ENCODE measurements at regions not wholly inside any gene's neighbourhood (a gene's known extent, or its start where the extent isn't known, plus 50 kb on each side); places are given as distances from the start of the nearest gene placed in this dataset.

GRCh38 chr5:15206133-15206532 lies 293.8 kb upstream of the FBXL7 start:
- ATAC-seq, result no peak
- Mint-ChIP-seq H3K9me3 (peaks cover 13 to 72% (median 32%) of the 10 kb centered on the region in 9 donors), H3K4me1 (no peaks in the 10 kb centered on the region), H3K36me3 (peaks cover 0 to 42% (median 0%) of the 10 kb centered on the region in 3 donors), H3K27me3 (no peaks in the 10 kb centered on the region), H3K27ac (no peak overlapping the region), H3K4me3 (no peak overlapping the region)
- POLR2A ChIA-PET, result no interaction called here
- no peak for DNase-seq

GRCh38 chr5:15203376-15203775 lies 296.6 kb upstream of the FBXL7 start:
- DNase-seq (no peak), ATAC-seq (no peak)
- no peak overlapping the region for H3K27ac Mint-ChIP-seq
- no peaks in the 10 kb centered on the region for H3K4me1 Mint-ChIP-seq
- peaks cover 11 to 71% (median 31%) of the 10 kb centered on the region in 9 donors for H3K9me3 Mint-ChIP-seq
- POLR2A ChIA-PET, result no interaction called here
- no peak overlapping the region for H3K4me3 Mint-ChIP-seq
- H3K36me3 Mint-ChIP-seq, result peaks cover 0 to 40% (median 0%) of the 10 kb centered on the region in 3 donors
- H3K27me3 Mint-ChIP-seq, result no peaks in the 10 kb centered on the region

GRCh38 chr5:15191012-15191411 lies 309.0 kb upstream of the FBXL7 start:
- Mint-ChIP-seq H3K36me3 (peaks cover 0 to 39% (median 0%) of the 10 kb centered on the region in 3 donors), H3K27me3 (no peaks in the 10 kb centered on the region), H3K27ac (no peak overlapping the region), H3K9me3 (peaks cover 0 to 95% (median 27%) of the 10 kb centered on the region in 9 donors), H3K4me3 (no peak overlapping the region), H3K4me1 (no peaks in the 10 kb centered on the region)
- no peak for ATAC-seq
- POLR2A ChIA-PET, result no interaction called here
- DNase-seq, result no peak

GRCh38 chr5:15183520-15183919 lies 311.9 kb upstream of the ANKH start:
- POLR2A ChIA-PET, result no interaction called here
- no peaks in the 10 kb centered on the region for H3K27me3 Mint-ChIP-seq
- H3K4me3 Mint-ChIP-seq, result no peak overlapping the region
- DNase-seq, result no peak
- H3K9me3 Mint-ChIP-seq, result peaks cover 16 to 74% (median 27%) of the 10 kb centered on the region in 9 donors
- ATAC-seq, result no peak
- H3K4me1 Mint-ChIP-seq, result no peaks in the 10 kb centered on the region
- H3K36me3 Mint-ChIP-seq, result peaks cover 0 to 10% (median 0%) of the 10 kb centered on the region in 3 donors
- no peak overlapping the region for H3K27ac Mint-ChIP-seq

- Mint-ChIP-seq H3K27ac (no peak overlapping the region), H3K27me3 (peaks cover 0 to 8% (median 0%) of the 10 kb centered on the region in 5 donors), H3K9me3 (peaks cover 10 to 93% (median 39%) of the 10 kb centered on the region in 9 donors), H3K4me3 (no peak overlapping the region), H3K4me1 (no peaks in the 10 kb centered on the region), H3K36me3 (peaks cover 0 to 35% (median 4%) of the 10 kb centered on the region in 3 donors)
- DNase-seq (no peak), ATAC-seq (no peak)
- POLR2A ChIA-PET, result no interaction called here
Measured at GRCh38 chr5:15170173-15170572, 298.6 kb upstream of the ANKH start.

GRCh38 chr5:15168358-15168757 lies 296.8 kb upstream of the ANKH start:
- Mint-ChIP-seq H3K36me3 (peaks cover 0 to 40% (median 4%) of the 10 kb centered on the region in 3 donors), H3K27me3 (peaks cover 0 to 8% (median 0%) of the 10 kb centered on the region in 5 donors), H3K4me3 (no peak overlapping the region), H3K9me3 (peaks cover 8 to 89% (median 44%) of the 10 kb centered on the region in 9 donors), H3K4me1 (no peaks in the 10 kb centered on the region), H3K27ac (no peak overlapping the region)
- no peak for DNase-seq
- POLR2A ChIA-PET, result no interaction called here
- no peak for ATAC-seq

GRCh38 chr5:15160091-15160490 lies 288.5 kb upstream of the ANKH start:
- H3K9me3 Mint-ChIP-seq, result peaks cover 24 to 68% (median 41%) of the 10 kb centered on the region in 9 donors
- H3K36me3 Mint-ChIP-seq, result peaks cover 0 to 42% (median 0%) of the 10 kb centered on the region in 3 donors
- peaks cover 0 to 4% (median 0%) of the 10 kb centered on the region in 4 donors for H3K4me1 Mint-ChIP-seq
- peaks cover 0 to 9% (median 0%) of the 10 kb centered on the region in 5 donors for H3K27me3 Mint-ChIP-seq
- H3K4me3 Mint-ChIP-seq, result no peak overlapping the region
- DNase-seq (no peak), ATAC-seq (no peak)
- POLR2A ChIA-PET, result no interaction called here
- no peak overlapping the region for H3K27ac Mint-ChIP-seq

GRCh38 chr5:15159606-15160005 lies 288.0 kb upstream of the ANKH start:
- no peak for DNase-seq
- POLR2A ChIA-PET, result no interaction called here
- Mint-ChIP-seq H3K9me3 (peaks cover 22 to 68% (median 37%) of the 10 kb centered on the region in 9 donors), H3K27ac (no peak overlapping the region), H3K4me3 (no peak overlapping the region), H3K4me1 (peaks cover 0 to 4% (median 0%) of the 10 kb centered on the region in 4 donors), H3K27me3 (peaks cover 0 to 12% (median 0%) of the 10 kb centered on the region in 5 donors), H3K36me3 (peaks cover 0 to 43% (median 0%) of the 10 kb centered on the region in 3 donors)
- ATAC-seq, result no peak

- H3K9me3 Mint-ChIP-seq, result peaks cover 10 to 64% (median 36%) of the 10 kb centered on the region in 9 donors
- no peak for ATAC-seq
- H3K4me3 Mint-ChIP-seq, result no peak overlapping the region
- no peak for DNase-seq
- peaks cover 0 to 25% (median 0%) of the 10 kb centered on the region in 3 donors for H3K36me3 Mint-ChIP-seq
- POLR2A ChIA-PET, result no interaction called here
- H3K27ac Mint-ChIP-seq, result no peak overlapping the region
- H3K27me3 Mint-ChIP-seq, result peaks cover 0 to 2% (median 0%) of the 10 kb centered on the region in 5 donors
- H3K4me1 Mint-ChIP-seq, result no peaks in the 10 kb centered on the region
Measured at GRCh38 chr5:15142458-15142857, 270.9 kb upstream of the ANKH start.

GRCh38 chr5:15137414-15137813 lies 265.8 kb upstream of the ANKH start:
- ATAC-seq (no peak), DNase-seq (no peak)
- POLR2A ChIA-PET, result no interaction called here
- peaks cover 12 to 69% (median 31%) of the 10 kb centered on the region in 9 donors for H3K9me3 Mint-ChIP-seq
- no peaks in the 10 kb centered on the region for H3K4me1 Mint-ChIP-seq
- no peak overlapping the region for H3K27ac Mint-ChIP-seq
- peaks cover 3 to 16% (median 3%) of the 10 kb centered on the region in 5 donors for H3K27me3 Mint-ChIP-seq
- H3K4me3 Mint-ChIP-seq, result no peak overlapping the region
- H3K36me3 Mint-ChIP-seq, result peaks cover 2 to 39% (median 5%) of the 10 kb centered on the region in 3 donors

- Mint-ChIP-seq H3K36me3 (peaks cover 5 to 42% (median 10%) of the 10 kb centered on the region in 3 donors), H3K27ac (no peak overlapping the region), H3K9me3 (peaks cover 14 to 68% (median 36%) of the 10 kb centered on the region in 9 donors), H3K27me3 (peaks cover 3 to 16% (median 3%) of the 10 kb centered on the region in 5 donors), H3K4me1 (no peaks in the 10 kb centered on the region), H3K4me3 (no peak overlapping the region)
- ATAC-seq, result no peak
- POLR2A ChIA-PET, result no interaction called here
- DNase-seq, result no peak
Measured at GRCh38 chr5:15135661-15136060, 264.1 kb upstream of the ANKH start.

- no peak for DNase-seq
- POLR2A ChIA-PET, result no interaction called here
- H3K36me3 Mint-ChIP-seq, result peaks cover 5 to 42% (median 15%) of the 10 kb centered on the region in 3 donors
- H3K4me1 Mint-ChIP-seq, result no peaks in the 10 kb centered on the region
- no peak overlapping the region for H3K4me3 Mint-ChIP-seq
- peaks cover 3 to 16% (median 3%) of the 10 kb centered on the region in 5 donors for H3K27me3 Mint-ChIP-seq
- H3K9me3 Mint-ChIP-seq, result peaks cover 20 to 74% (median 38%) of the 10 kb centered on the region in 9 donors
- no peak overlapping the region for H3K27ac Mint-ChIP-seq
- no peak for ATAC-seq
Measured at GRCh38 chr5:15133456-15133965, 261.9 kb upstream of the ANKH start.

GRCh38 chr5:15132816-15133405 lies 261.3 kb upstream of the ANKH start:
- Mint-ChIP-seq H3K36me3 (peaks cover 5 to 46% (median 15%) of the 10 kb centered on the region in 3 donors), H3K4me3 (peak overlapping the region in 1 of 10 donors; percentile 11), H3K4me1 (no peaks in the 10 kb centered on the region), H3K27me3 (peaks cover 3 to 16% (median 3%) of the 10 kb centered on the region in 5 donors), H3K9me3 (peaks cover 24 to 73% (median 44%) of the 10 kb centered on the region in 9 donors), H3K27ac (no peak overlapping the region)
- ATAC-seq (no peak), DNase-seq (no peak)
- POLR2A ChIA-PET, result no interaction called here

Measured in naive thymus-derived CD8-positive, alpha-beta T cell (primary cell).